HEK293T (cell line): ENCODE measurements at regions not wholly inside any gene's neighbourhood (a gene's known extent, or its start where the extent isn't known, plus 50 kb on each side); places are given as distances from the start of the nearest gene placed in this dataset.

ENCODE experiments used
- BHLHE40 ChIP-seq: fragments of 450-650 bp; IDR thresholded peaks from 2 replicates; pipeline ENCODE4 v1.6.1; 2016; ENCODE audit warnings: mild to moderate bottlenecking, moderate library complexity, borderline replicate concordance
- ELF4 ChIP-seq: fragments of 450-650 bp; IDR thresholded peaks from 2 replicates; pipeline ENCODE4 v1.6.1; 2017; ENCODE audit warnings: antibody characterized with exemption
- FOXM1 ChIP-seq: fragments of 450-650 bp; IDR thresholded peaks from 2 replicates; pipeline ENCODE4 v1.6.1; 2017; ENCODE audit warnings: mild to moderate bottlenecking, borderline replicate concordance
- HDGF ChIP-seq: fragments of 450-650 bp; IDR thresholded peaks from 2 replicates; pipeline ENCODE4 v1.6.1; 2017; ENCODE audit warnings: antibody characterized with exemption, borderline replicate concordance
- NFRKB ChIP-seq: fragments of 450-650 bp; IDR thresholded peaks from 2 replicates; pipeline ENCODE4 v1.6.1; 2016; ENCODE audit warnings: mild to moderate bottlenecking, moderate library complexity
- PKNOX1 ChIP-seq: fragments of 450-650 bp; IDR thresholded peaks from 2 replicates; pipeline ENCODE4 v1.6.1; 2016
- SUZ12 ChIP-seq: fragments of 450-650 bp; IDR thresholded peaks from 2 replicates; pipeline ENCODE4 v1.6.1; 2016; ENCODE audit warnings: mild to moderate bottlenecking
- TARDBP ChIP-seq: fragments of 450-650 bp; IDR thresholded peaks from 2 replicates; pipeline ENCODE4 v1.6.1; 2016

- no peak for TF ChIP-seq FOXM1
- no peak for TF ChIP-seq NFRKB
- TF ChIP-seq TARDBP: no peak
- TF ChIP-seq ELF4: no peak
- no peak for TF ChIP-seq PKNOX1
- TF ChIP-seq BHLHE40: no peak
- no peak for TF ChIP-seq HDGF
- TF ChIP-seq SUZ12: no peak
These were observed 233.6 kb upstream of the ASIC2 start for GRCh38 chr17:33526717-33527116.
